ENCODE measurements at regions not wholly inside any gene's neighbourhood (a gene's known extent, or its start where the extent isn't known, plus 50 kb on each side); places are given as distances from the start of the nearest gene placed in this dataset.
A peak's percentile ranks its signal among the peaks of the same experiment; 100 is the strongest.
"Not testable (repeated sequence)": the region's sequence is repeated elsewhere in the genome, so short reads cannot be mapped to it uniquely, and the experiment has no call there.

DNA sequence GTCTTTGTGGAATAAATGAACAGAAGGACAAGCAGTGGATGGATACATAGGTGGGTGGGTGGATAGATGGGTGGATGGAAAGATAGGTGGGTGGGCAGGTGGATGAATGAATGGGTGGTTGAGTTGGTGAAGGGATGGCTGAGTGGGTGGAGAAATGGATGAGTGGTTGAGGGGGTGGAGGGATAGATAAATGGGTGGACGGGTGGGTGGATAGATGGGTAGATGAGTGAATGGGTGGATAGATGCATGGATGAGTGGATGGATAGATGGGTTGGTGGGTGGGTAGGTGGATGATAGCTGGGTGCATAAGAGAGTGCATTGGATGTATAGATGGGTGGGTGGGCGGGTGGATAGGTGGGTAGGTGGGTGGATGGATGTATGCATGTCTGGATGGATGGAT is 63.5 kb downstream of the UNC93B1 start:
- not testable (repeated sequence) for DNase-seq (ENCODE audit: low spot score)

DNA sequence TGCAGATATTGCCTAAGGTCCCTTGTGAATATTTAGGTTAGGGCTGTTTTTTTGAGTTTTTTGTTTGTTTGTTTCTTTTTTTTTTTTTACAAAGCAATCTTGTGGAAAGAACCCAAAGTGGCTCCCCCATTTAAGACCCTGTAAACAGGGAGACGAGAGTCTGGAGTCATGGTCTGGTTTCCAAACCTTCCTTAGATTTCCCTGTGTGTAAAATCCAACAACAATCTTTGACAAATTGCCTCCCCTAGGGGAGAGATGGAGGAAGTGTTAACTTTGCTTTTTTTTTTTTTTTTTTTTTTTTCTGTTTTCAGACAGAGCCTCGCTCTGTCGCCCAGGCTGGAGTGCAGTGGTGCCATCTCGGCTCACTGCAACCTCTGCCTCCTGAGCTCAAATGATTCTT is 64.9 kb downstream of the UNC93B1 start:
- DNase-seq (ENCODE audit: low spot score), result not testable (repeated sequence)

- not testable (repeated sequence) for DNase-seq (ENCODE audit: low spot score)
Observed at GRCh38 chr11:67938371-67938770, 65.5 kb downstream of the UNC93B1 start.

DNA sequence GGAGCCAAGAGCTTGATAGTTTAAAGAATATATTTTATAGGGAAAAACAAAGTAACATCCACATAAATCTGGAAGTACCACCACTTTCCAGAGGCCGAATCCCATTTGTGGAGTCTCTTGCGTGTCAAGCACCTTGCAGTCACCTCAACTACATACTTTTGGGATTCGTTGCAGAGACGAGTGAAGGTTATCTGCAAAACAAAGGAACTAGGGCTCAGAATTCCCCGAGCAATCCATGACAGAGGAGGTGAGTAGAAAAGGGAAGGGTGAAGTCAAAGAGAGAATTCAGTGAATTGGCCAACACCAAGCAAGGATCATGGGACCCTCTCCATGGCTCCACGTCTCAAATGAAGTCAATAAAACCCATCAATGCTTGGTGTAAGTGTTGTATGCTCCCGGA is 80.3 kb downstream of the UNC93B1 start:
- not testable (repeated sequence) for DNase-seq (ENCODE audit: low spot score)

DNA sequence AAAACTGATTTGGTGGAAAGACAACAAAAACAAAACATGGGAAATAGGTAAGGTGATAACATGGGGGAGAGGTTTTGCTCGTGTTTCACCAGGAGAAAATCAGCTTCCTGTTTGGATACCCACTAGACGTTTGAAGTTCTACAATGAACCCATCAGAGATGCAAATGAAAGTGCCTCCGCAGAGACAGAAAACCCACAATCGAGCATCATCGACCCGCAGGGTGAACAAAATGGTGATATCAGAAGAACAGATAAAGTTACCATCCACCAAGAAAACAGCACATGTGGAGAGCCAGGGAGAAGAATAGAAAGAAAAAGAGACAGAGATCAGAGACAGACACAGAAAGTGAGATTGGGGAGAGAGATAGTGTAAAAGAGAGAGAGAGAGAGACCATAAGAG is 83.4 kb downstream of the UNC93B1 start:
- DNase-seq (ENCODE audit: low spot score), result not testable (repeated sequence)

GRCh38 chr11:67912184-67912583 is 91.7 kb downstream of the UNC93B1 start:
- not testable (repeated sequence) for DNase-seq (ENCODE audit: low spot score)

- DNase-seq (ENCODE audit: low spot score), result not testable (repeated sequence)
Observed at GRCh38 chr11:67911211-67911610, 92.7 kb downstream of the UNC93B1 start.

DNA sequence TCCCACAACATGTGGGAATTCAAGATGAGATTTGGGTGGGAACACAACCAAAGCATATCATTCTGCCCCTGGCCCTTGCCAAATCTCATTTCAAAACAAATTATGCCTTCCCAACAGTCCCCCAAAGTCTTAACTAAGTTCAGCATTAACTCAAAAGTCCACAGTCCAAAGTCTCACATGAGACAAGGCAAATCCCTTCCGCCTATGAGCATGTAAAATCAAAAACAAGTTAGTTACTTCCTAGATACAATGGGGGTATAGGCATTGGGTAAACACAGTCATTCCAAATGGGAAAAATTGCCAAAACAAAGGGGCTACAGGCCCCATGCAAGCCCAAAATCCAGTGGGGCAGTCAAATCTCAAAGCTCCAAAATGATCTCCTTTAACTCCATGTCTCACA is 93.1 kb downstream of the UNC93B1 start:
- not testable (repeated sequence) for DNase-seq (ENCODE audit: low spot score)

GRCh38 chr11:67906969-67907368 is 96.9 kb downstream of the UNC93B1 start:
- not testable (repeated sequence) for DNase-seq (ENCODE audit: low spot score)

DNA sequence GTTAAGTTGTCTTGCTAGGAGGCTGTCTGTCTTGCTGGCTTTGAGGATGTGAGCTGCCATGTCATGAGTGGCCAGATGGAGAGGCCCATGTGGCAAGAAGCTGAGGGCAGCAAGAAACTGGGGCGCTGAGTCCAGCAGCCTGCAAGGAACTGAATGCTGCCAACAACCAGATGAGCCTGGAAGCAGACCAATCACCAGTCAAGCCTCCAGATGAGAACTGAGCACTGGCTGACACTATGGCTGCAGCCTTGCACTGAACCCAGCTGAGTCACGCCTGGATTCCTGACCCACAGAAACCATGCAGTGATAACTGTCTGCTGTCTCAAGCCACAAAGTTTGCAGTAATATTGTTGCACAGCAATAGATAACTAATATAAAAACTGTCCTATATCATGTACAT is 104.4 kb downstream of the UNC93B1 start:
- not testable (repeated sequence) for DNase-seq (ENCODE audit: low spot score)

- not testable (repeated sequence) for DNase-seq (ENCODE audit: low spot score)
Observed at GRCh38 chr11:67893487-67893886, 110.4 kb downstream of the UNC93B1 start.

GRCh38 chr11:67889646-67890045 is 114.3 kb downstream of the UNC93B1 start:
- DNase-seq (ENCODE audit: low spot score), result not testable (repeated sequence)

DNA sequence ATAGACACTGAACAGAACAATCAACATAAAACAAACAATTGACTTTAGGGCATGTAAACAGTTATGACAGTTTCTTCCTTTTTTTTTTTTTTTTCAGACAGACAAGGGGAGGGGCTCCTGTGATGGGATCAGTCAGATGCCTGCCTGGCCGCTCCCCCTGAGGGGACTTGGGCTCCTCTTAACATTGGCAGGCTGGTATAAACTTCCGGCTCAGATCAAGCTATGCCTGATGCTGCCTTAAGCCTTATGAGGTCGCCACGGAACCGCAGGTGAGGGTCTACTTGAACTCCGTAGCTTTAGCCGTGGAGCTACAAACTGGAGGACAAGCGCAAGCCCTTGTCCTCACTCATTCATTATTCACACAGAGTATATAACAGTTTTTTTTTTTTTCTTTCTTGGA is 115.8 kb downstream of the UNC93B1 start:
- DNase-seq (ENCODE audit: low spot score), result not testable (repeated sequence)

- DNase-seq (ENCODE audit: low spot score), result not testable (repeated sequence)
Observed at GRCh38 chr11:67886672-67887071, 117.2 kb downstream of the UNC93B1 start.

- not testable (repeated sequence) for DNase-seq (ENCODE audit: low spot score)
Observed at GRCh38 chr11:67886207-67886606, 117.7 kb downstream of the UNC93B1 start.

- not testable (repeated sequence) for DNase-seq (ENCODE audit: low spot score)
Observed at GRCh38 chr11:67885574-67885973, 118.3 kb downstream of the UNC93B1 start.

GRCh38 chr11:67884761-67885558 is 118.9 kb downstream of the UNC93B1 start:
- not testable (repeated sequence) for DNase-seq (ENCODE audit: low spot score)

GRCh38 chr11:67884073-67884757 is 119.7 kb downstream of the UNC93B1 start:
- not testable (repeated sequence) for DNase-seq (ENCODE audit: low spot score)

DNA sequence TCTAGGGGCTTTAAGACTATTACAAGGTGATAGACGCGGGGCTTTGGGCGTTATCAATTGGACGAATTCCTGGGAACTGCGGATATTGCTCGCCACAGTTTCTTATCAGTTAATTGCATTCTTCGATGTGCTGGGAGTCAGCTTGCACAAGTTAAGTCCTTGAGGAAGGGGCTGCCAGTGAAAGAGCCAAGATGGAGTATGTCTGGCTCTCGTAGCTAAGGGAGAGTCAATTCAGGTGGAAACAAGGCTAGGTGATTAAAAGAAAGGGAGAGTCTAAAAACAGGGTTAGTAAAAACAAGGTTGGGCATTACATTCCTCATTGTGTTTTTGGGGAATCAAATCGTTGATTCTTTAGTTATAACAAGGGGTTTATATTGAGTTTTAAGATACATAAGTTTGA is 121.6 kb downstream of the UNC93B1 start:
- not testable (repeated sequence) for DNase-seq (ENCODE audit: low spot score)

DNA sequence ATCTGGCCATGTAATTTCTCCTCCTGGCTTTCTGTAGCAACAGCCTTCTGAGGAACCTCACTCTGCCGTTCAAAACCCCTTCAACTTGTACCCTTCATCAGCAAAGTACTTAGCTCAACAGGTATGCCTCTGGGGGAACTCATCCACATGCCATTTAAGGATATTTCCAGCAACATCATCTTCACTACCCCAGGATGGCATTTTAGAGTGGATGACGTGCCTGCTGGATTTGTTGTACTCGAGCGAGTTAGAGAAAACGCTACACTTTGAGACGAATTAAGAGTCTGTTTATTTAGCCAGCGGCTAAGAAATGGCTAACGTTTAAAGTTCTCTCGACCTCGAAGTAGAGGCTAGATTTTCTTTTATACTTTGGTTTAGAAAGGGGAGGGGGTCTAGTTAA is 122.1 kb downstream of the UNC93B1 start:
- DNase-seq (ENCODE audit: low spot score), result not testable (repeated sequence)

DNA sequence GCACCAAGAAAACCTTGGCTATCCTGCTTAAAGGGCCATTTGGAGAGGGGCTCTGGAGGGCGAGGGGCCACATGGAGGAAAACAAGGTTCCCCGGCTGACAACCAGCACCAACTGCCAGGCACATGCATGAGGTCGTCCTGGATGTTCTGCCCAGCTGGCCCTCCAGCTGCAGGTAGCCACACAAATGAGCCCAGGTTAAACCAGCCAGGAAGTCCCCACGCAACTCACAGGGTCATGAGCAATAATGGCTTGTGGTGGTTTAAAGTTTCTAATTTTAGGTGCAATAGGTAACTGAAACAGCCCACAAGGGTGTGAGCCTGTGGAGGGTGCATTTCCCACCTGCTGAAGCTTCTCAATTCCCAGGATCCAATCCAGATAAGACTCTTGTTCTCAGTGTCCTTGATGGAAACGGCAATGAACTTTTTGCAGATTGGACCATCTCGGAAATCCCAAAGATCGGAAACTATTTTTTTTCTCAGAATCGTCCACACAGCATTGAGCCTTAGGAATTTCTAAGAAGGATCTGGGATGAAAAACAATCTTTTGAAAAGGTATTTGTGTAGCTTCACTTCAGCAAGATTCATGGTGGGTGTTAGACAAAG is 123.2 kb downstream of the UNC93B1 start:
- not testable (repeated sequence) for DNase-seq (ENCODE audit: low spot score)

DNA sequence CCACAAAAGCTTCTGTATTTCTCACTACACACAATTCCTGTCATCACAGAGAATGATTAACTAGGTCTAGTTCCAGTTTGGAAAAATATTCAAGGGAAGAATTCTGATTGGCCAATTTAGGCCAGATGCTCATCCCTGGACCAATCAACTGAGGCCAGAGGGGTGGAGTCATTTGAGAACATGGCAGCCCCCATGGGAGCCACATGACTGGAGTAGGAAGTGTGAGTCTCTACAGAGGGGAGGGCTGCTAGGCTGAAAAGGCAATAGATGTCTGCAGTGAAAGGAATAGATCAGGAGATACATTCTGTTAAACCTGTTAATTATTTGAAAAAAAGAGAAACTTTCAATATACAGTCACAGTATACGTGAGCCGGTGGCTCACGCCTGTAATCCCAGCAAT is 125.2 kb downstream of the UNC93B1 start:
- DNase-seq (ENCODE audit: low spot score), result peak; percentile 73

DNA sequence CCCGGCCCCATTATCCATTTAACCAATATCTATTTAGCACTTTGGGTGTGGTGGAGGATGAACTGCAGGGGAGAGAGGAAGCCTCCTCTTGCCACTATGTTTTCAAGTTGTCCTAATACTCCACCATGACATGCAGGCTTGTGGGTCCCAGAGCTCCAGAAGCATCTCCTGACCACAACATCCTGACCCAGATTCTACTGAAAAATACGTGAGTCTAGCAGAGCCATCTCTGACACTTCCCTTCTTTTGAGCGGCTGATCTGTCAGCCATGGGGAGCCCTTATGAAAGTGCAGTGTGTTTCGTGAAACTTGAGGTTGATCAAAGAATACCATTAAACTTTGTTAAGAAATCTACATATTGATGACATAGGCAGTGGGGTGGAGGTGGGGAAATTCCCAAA is 126.6 kb downstream of the UNC93B1 start:
- not testable (repeated sequence) for DNase-seq (ENCODE audit: low spot score)

Data from NAMALWA (cell line).